Liver (tissue), 3 donors: ENCODE measurements at regions not wholly inside any gene's neighbourhood (a gene's known extent, or its start where the extent isn't known, plus 50 kb on each side); places are given as distances from the start of the nearest gene placed in this dataset.

ENCODE experiments used
- EGR1 ChIP-seq, 2 donors: IDR thresholded peaks; 2 replicates each; pipeline ENCODE4 v1.6.1; 2016 to 2018; ENCODE audit warnings: antibody characterized with exemption in 2 of 2, low read depth in 2 of 2
- FOXA1 ChIP-seq: IDR thresholded peaks from 2 replicates; pipeline ENCODE4 v1.6.1; 2016; ENCODE audit warnings: antibody characterized with exemption
- GABPA ChIP-seq, 2 donors: IDR thresholded peaks in 1 of 2; conservative IDR thresholded peaks in 1 of 2; 2 replicates each; pipeline ENCODE4 v1.6.1; 2016; ENCODE audit warnings: antibody characterized with exemption in 2 of 2, mild to moderate bottlenecking in 1 of 2, moderate library complexity in 1 of 2
- HNF4A ChIP-seq, 2 donors: conservative IDR thresholded peaks; 2 replicates each; pipeline ENCODE4 v1.6.1; 2016; ENCODE audit warnings: antibody characterized with exemption in 2 of 2, mild to moderate bottlenecking in 2 of 2
- HNF4G ChIP-seq: IDR thresholded peaks from 2 replicates; pipeline ENCODE4 v1.6.1; 2016; ENCODE audit warnings: antibody characterized with exemption
- JUND ChIP-seq, 2 donors: IDR thresholded peaks; 2 replicates each; pipeline ENCODE4 v1.6.1; 2016; ENCODE audit warnings: antibody characterized with exemption in 2 of 2
- SP1 ChIP-seq: IDR thresholded peaks from 2 replicates; pipeline ENCODE4 v1.6.1; 2018; ENCODE audit warnings: antibody characterized with exemption, mild to moderate bottlenecking
- TAF1 ChIP-seq: conservative IDR thresholded peaks from 2 replicates; pipeline ENCODE4 v1.6.1; 2016; ENCODE audit warnings: antibody characterized with exemption, mild to moderate bottlenecking
- YY1 ChIP-seq: IDR thresholded peaks from 2 replicates; pipeline ENCODE4 v1.6.1; 2016; ENCODE audit warnings: antibody characterized with exemption, mild to moderate bottlenecking
- TF ChIP-seq, protein P1 (sequence below): IDR thresholded peaks from 2 replicates; pipeline ENCODE4 v1.6.1; 2016; ENCODE audit warnings: antibody characterized with exemption
- TF ChIP-seq, protein P2 (sequence below): fragments of 150-350 bp; IDR thresholded peaks from 2 replicates; pipeline ENCODE4 v1.5.1; 2017; ENCODE audit warnings: improper control_type of control experiment, low read depth, low read length; ENCODE audit not compliant: missing input control
- TF ChIP-seq, protein P3 (sequence below): IDR thresholded peaks from 2 replicates; pipeline ENCODE4 v1.6.1; 2016; ENCODE audit warnings: antibody characterized with exemption
- TF ChIP-seq, protein P4 (sequence below): IDR thresholded peaks from 2 replicates; pipeline ENCODE4 v1.6.1; 2016; ENCODE audit warnings: antibody characterized with exemption
- donor health status: healthy.
- donor health status: healthy.

DNA sequence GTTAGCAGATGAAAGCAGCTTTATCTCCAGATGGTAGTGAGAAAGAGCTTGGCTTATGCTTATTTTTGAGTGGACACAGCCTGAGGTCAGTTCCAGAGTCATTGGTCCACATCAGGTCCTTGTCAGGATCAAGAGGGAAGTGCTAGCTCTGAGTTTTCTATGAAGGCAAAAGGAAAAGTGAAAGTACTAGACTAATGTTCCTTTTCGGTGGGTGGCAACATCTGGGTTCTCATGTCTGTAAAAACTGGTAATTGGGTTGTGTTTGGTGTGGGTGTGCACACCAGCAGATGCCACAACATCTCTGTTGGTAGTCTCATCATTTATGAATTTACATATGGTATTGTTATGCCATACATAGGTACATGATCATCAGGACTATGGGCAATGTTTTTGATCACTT lies 210.5 kb downstream of the PWWP3B start:
- TF ChIP-seq TAF1 = no peak
- TF ChIP-seq, protein P1, sequence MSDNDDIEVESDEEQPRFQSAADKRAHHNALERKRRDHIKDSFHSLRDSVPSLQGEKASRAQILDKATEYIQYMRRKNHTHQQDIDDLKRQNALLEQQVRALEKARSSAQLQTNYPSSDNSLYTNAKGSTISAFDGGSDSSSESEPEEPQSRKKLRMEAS = no peak
- TF ChIP-seq GABPA (IDR thresholded peaks at IDR 0.05 in 1 of 2, conservative IDR thresholded peaks at IDR 0.05 in 1 of 2) = no peak
- no peak for TF ChIP-seq SP1
- TF ChIP-seq, protein P2, sequence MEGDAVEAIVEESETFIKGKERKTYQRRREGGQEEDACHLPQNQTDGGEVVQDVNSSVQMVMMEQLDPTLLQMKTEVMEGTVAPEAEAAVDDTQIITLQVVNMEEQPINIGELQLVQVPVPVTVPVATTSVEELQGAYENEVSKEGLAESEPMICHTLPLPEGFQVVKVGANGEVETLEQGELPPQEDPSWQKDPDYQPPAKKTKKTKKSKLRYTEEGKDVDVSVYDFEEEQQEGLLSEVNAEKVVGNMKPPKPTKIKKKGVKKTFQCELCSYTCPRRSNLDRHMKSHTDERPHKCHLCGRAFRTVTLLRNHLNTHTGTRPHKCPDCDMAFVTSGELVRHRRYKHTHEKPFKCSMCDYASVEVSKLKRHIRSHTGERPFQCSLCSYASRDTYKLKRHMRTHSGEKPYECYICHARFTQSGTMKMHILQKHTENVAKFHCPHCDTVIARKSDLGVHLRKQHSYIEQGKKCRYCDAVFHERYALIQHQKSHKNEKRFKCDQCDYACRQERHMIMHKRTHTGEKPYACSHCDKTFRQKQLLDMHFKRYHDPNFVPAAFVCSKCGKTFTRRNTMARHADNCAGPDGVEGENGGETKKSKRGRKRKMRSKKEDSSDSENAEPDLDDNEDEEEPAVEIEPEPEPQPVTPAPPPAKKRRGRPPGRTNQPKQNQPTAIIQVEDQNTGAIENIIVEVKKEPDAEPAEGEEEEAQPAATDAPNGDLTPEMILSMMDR = no peak
- TF ChIP-seq, protein P3, sequence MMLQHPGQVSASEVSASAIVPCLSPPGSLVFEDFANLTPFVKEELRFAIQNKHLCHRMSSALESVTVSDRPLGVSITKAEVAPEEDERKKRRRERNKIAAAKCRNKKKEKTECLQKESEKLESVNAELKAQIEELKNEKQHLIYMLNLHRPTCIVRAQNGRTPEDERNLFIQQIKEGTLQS = no peak
- TF ChIP-seq HNF4A (conservative IDR thresholded peaks at IDR 0.05) = no peak
- TF ChIP-seq JUND (IDR thresholded peaks at IDR 0.05) = no peak
- no peak for TF ChIP-seq YY1
- TF ChIP-seq, protein P4, sequence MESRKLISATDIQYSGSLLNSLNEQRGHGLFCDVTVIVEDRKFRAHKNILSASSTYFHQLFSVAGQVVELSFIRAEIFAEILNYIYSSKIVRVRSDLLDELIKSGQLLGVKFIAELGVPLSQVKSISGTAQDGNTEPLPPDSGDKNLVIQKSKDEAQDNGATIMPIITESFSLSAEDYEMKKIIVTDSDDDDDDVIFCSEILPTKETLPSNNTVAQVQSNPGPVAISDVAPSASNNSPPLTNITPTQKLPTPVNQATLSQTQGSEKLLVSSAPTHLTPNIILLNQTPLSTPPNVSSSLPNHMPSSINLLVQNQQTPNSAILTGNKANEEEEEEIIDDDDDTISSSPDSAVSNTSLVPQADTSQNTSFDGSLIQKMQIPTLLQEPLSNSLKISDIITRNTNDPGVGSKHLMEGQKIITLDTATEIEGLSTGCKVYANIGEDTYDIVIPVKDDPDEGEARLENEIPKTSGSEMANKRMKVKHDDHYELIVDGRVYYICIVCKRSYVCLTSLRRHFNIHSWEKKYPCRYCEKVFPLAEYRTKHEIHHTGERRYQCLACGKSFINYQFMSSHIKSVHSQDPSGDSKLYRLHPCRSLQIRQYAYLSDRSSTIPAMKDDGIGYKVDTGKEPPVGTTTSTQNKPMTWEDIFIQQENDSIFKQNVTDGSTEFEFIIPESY = no peak
- TF ChIP-seq FOXA1 = no peak
- TF ChIP-seq EGR1 (IDR thresholded peaks at IDR 0.05; ENCODE audit: low read depth in 2 of 2) = no peak
- TF ChIP-seq HNF4G = no peak
